Sigmoid colon (tissue), 6 donors: ENCODE measurements at regions not wholly inside any gene's neighbourhood (a gene's known extent, or its start where the extent isn't known, plus 50 kb on each side); places are given as distances from the start of the nearest gene placed in this dataset.

Experiments used
- DNase-seq: peaks from one replicate; pipeline ENCODE4 v3.0.0-alpha.2; 2019
- H3K27ac ChIP-seq, 4 donors: fragments of 200-600 bp; sonication (generic); one replicate each; pipeline ENCODE4 v1.5.1; 2016 to 2019; ENCODE audit warnings: mild to moderate bottlenecking in 1 of 4
- H3K27me3 ChIP-seq, 3 donors: fragments of 200-600 bp; sonication (generic); one replicate each; pipeline ENCODE4 v1.5.1; 2019; ENCODE audit warnings: mild to moderate bottlenecking in 1 of 3
- H3K36me3 ChIP-seq, 4 donors: fragments of 200-600 bp; sonication (generic); one replicate each; pipeline ENCODE4 v1.5.1; 2016 to 2019
- H3K4me1 ChIP-seq, 4 donors: fragments of 200-600 bp; sonication (generic); one replicate each; pipeline ENCODE4 v1.5.1; 2017 to 2019
- H3K4me3 ChIP-seq, 4 donors: fragments of 200-600 bp; sonication (generic); one replicate each; pipeline ENCODE4 v1.5.1; 2017 to 2019; ENCODE audit warnings: mild to moderate bottlenecking in 2 of 4, moderate library complexity in 1 of 4
- H3K9me3 ChIP-seq, 4 donors: fragments of 200-600 bp in 3 of 4; sonication (generic) in 3 of 4; one replicate each; pipeline versions ENCODE4 v1.5.1 to v1.6.1; 2013 to 2019
- EP300 ChIP-seq, 4 donors: sonication (generic); formaldehyde crosslinking; IDR thresholded peaks; one replicate each; pipeline ENCODE4 v1.6.1; 2017; ENCODE audit warnings: antibody characterized with exemption in 4 of 4
- POLR2A ChIP-seq, 2 donors: fragments of 450-650 bp; IDR thresholded peaks; one replicate each; pipeline ENCODE4 v1.6.1; 2016; ENCODE audit warnings: antibody characterized with exemption in 2 of 2, mild to moderate bottlenecking in 2 of 2, moderate library complexity in 2 of 2
- POLR2AphosphoS5 ChIP-seq, 4 donors: sonication (generic); formaldehyde crosslinking; IDR thresholded peaks; one replicate each; pipeline ENCODE4 v1.6.1; 2017; ENCODE audit warnings: antibody characterized with exemption in 4 of 4
- WGBS, 2 donors: extraction: QIAGEN DNeasy Blood & Tissue Kit; methylation state at CpG; one replicate each; pipeline ENCODE4 v1.1.7; 2013; 5-methylcytosine and 5-hydroxymethylcytosine counted together
- intact Hi-C: fragments of 100-400 bp; cut with DNase I; formaldehyde crosslinking; loops from one replicate; pipeline ENCODE4 v1.15.1; 2023
- TF ChIP-seq, protein P1 (sequence below), 4 experiments: fragments of 450-650 bp in 3 of 4; fragments of 200-600 bp in 1 of 4; IDR thresholded peaks; one replicate each; pipeline ENCODE4 v1.5.1; 2016 to 2019; ENCODE audit warnings: antibody characterized with exemption in 4 of 4, mild to moderate bottlenecking in 3 of 4, moderate library complexity in 2 of 4
- donor health status: healthy with polysubstance abuse.
- donor health status: healthy.

DNA sequence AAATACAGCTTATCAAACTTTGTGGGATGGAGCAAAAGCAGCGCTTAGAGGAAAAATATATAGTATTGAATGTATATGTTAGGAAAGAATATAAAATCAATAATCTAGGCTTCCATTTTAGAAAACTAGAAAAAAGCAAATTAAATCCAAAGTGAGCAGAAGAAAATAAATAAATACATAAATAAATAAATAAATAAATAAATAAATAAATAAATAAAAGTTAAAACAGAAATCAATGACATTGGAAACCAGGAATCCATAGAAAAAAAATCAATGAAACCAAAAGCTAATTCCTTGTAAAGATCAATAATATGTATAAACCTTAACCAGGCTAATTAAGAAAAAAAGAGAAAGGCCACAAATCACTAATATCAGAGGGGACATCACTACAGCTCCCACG is 141.8 kb upstream of the C1QTNF7 start:
- 88 to 94% methylated on average over 2 of the region's 2 CpGs for WGBS, 2 donors
- TF ChIP-seq POLR2AphosphoS5 (IDR thresholded peaks at IDR 0.05) (no peak), POLR2A (IDR thresholded peaks at IDR 0.05) (no peak), EP300 (IDR thresholded peaks at IDR 0.05) (no peak)
- TF ChIP-seq, protein P1, sequence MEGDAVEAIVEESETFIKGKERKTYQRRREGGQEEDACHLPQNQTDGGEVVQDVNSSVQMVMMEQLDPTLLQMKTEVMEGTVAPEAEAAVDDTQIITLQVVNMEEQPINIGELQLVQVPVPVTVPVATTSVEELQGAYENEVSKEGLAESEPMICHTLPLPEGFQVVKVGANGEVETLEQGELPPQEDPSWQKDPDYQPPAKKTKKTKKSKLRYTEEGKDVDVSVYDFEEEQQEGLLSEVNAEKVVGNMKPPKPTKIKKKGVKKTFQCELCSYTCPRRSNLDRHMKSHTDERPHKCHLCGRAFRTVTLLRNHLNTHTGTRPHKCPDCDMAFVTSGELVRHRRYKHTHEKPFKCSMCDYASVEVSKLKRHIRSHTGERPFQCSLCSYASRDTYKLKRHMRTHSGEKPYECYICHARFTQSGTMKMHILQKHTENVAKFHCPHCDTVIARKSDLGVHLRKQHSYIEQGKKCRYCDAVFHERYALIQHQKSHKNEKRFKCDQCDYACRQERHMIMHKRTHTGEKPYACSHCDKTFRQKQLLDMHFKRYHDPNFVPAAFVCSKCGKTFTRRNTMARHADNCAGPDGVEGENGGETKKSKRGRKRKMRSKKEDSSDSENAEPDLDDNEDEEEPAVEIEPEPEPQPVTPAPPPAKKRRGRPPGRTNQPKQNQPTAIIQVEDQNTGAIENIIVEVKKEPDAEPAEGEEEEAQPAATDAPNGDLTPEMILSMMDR (IDR thresholded peaks at IDR 0.05): no peak
- intact Hi-C loops: no loop called here
- Histone ChIP-seq H3K4me3 (no peak overlapping the region), H3K4me1 (no peaks in the 10 kb centered on the region), H3K27ac (no peak overlapping the region), H3K36me3 (no peaks in the 10 kb centered on the region), H3K9me3 (no peaks in the 10 kb centered on the region), H3K27me3 (no peaks in the 10 kb centered on the region)
- no peak for DNase-seq

GRCh38 chr4:15291122-15291521 is 136.7 kb upstream of the C1QTNF7 start:
- intact Hi-C loops: no loop called here
- no peaks in the 10 kb centered on the region for H3K4me1 ChIP-seq
- TF ChIP-seq, protein P1 (IDR thresholded peaks at IDR 0.05): no peak
- TF ChIP-seq POLR2AphosphoS5 (IDR thresholded peaks at IDR 0.05) (no peak), EP300 (IDR thresholded peaks at IDR 0.05) (no peak)
- H3K36me3 ChIP-seq: no peaks in the 10 kb centered on the region
- WGBS, 2 donors: 29 to 67% methylated on average over 1 of the region's 1 CpG
- no peaks in the 10 kb centered on the region for H3K27me3 ChIP-seq
- DNase-seq: no peak
- no peaks in the 10 kb centered on the region for H3K9me3 ChIP-seq
- H3K4me3 ChIP-seq: no peak overlapping the region
- H3K27ac ChIP-seq: no peak overlapping the region

DNA sequence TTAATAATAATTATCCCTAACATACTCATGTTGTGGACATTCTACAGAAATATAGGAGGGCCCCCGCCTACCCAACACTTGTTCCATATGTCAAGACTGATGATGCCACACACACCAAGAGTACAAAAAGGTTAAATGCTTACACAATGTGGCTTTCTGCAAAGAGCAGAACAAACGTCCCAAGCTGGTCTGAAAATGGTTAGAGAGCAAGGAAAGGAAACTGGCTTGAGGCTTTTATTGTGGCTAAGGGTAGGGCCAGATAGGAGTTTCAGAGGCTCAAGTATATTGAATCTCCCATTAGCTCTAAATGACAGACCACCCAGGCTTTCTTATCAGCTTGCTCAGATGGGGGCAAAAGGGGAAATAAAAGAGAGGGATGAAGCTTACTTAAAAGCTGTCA is 134.1 kb upstream of the C1QTNF7 start:
- H3K27ac ChIP-seq: no peak overlapping the region
- WGBS, 2 donors: 46 to 52% methylated on average over 2 of the region's 2 CpGs
- H3K4me3 ChIP-seq: no peak overlapping the region
- intact Hi-C loops: no loop called here
- TF ChIP-seq POLR2A (IDR thresholded peaks at IDR 0.05) (no peak), EP300 (IDR thresholded peaks at IDR 0.05) (no peak), POLR2AphosphoS5 (IDR thresholded peaks at IDR 0.05) (no peak)
- TF ChIP-seq, protein P1 (IDR thresholded peaks at IDR 0.05): no peak
- DNase-seq: no peak
- no peaks in the 10 kb centered on the region for H3K4me1 ChIP-seq
- no peaks in the 10 kb centered on the region for H3K27me3 ChIP-seq
- H3K9me3 ChIP-seq: no peaks in the 10 kb centered on the region
- H3K36me3 ChIP-seq: no peaks in the 10 kb centered on the region

- intact Hi-C loops: no loop called here
- DNase-seq: no peak
These were observed 133.6 kb upstream of the C1QTNF7 start for GRCh38 chr4:15294202-15294601.

GRCh38 chr4:15294832-15295231 is 133.0 kb upstream of the C1QTNF7 start:
- TF ChIP-seq, protein P1 (IDR thresholded peaks at IDR 0.05): no peak
- TF ChIP-seq POLR2AphosphoS5 (IDR thresholded peaks at IDR 0.05) (no peak), POLR2A (IDR thresholded peaks at IDR 0.05) (no peak), EP300 (IDR thresholded peaks at IDR 0.05) (no peak)
- Histone ChIP-seq H3K9me3 (no peaks in the 10 kb centered on the region), H3K4me1 (no peaks in the 10 kb centered on the region), H3K36me3 (no peaks in the 10 kb centered on the region), H3K27me3 (no peaks in the 10 kb centered on the region), H3K27ac (no peak overlapping the region), H3K4me3 (no peak overlapping the region)
- DNase-seq: no peak
- WGBS, 2 donors: 60 to 65% methylated on average over 4 of the region's 4 CpGs
- intact Hi-C loops: no loop called here

More at GRCh38 chr4:15294202-15294601, 133.6 kb upstream of the C1QTNF7 start:
- no peaks in the 10 kb centered on the region for H3K27me3 ChIP-seq
- no peaks in the 10 kb centered on the region for H3K4me1 ChIP-seq
- WGBS, 2 donors: 85 to 94% methylated on average over 1 of the region's 1 CpG
- H3K27ac ChIP-seq: no peak overlapping the region
- H3K9me3 ChIP-seq: no peaks in the 10 kb centered on the region
- no peak overlapping the region for H3K4me3 ChIP-seq
- TF ChIP-seq EP300 (IDR thresholded peaks at IDR 0.05) (no peak), POLR2A (IDR thresholded peaks at IDR 0.05) (no peak)
- TF ChIP-seq, protein P1 (IDR thresholded peaks at IDR 0.05): no peak
- no peaks in the 10 kb centered on the region for H3K36me3 ChIP-seq
